SK-MEL-5 (cell line): ENCODE measurements at regions not wholly inside any gene's neighbourhood (a gene's known extent, or its start where the extent isn't known, plus 50 kb on each side); places are given as distances from the start of the nearest gene placed in this dataset.

Experiments
- DNase-seq: peaks from one replicate; pipeline ENCODE4 v3.0.0-alpha.2; 2016; ENCODE audit warnings: low read depth, low spot score
- in situ Hi-C: cut with HindIII; loops from 2 replicates; pipeline ENCODE4 v1.10.0; 2016; ENCODE audit warnings: low sequenced_read_pairs, high pct_unique_total_duplicates, low pct_unique_long_range_greater_than_20kb

- in situ Hi-C loops, result no loop called here
- DNase-seq, result no peak
Observed at GRCh38 chr20:21601799-21602198, 87.9 kb upstream of the NKX2-2 start.

GRCh38 chr20:21586682-21587081 lies 72.8 kb upstream of the NKX2-2 start:
- in situ Hi-C loops, result no loop called here
- DNase-seq, result no peak

DNA sequence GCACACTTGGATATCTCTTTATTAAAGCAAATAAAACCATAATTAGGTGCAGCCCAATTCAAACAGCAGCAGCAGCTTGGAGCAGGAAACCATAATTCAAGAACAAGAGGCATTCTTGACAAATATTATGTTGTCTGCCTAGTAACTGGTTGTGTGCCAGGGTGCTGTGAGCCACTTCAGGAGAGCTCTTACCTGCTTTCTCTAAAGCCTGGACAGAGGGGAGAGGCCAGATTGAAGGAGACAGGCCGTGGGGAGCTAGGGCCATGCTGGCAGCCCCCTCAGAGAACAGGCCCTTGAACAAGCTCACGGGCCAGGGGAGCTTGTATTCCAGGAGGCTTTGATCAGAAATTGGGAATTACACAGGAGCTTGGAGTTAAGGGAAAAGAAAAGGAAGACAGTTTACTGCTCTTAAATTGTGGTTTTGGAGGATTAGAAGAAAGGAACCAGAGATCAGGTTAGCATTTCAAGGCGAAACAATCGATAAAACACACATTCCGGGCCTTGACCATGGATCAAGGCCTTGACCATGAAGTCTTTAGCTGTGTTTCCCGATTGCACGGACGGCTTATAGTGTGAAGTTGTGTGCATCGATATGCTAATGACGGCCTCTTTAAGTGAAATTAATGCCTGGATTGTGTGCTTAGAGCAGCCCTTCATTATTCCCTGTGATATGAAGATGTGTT lies 69.8 kb upstream of the NKX2-2 start:
- DNase-seq, result no peak
- in situ Hi-C loops, result no loop called here

DNA sequence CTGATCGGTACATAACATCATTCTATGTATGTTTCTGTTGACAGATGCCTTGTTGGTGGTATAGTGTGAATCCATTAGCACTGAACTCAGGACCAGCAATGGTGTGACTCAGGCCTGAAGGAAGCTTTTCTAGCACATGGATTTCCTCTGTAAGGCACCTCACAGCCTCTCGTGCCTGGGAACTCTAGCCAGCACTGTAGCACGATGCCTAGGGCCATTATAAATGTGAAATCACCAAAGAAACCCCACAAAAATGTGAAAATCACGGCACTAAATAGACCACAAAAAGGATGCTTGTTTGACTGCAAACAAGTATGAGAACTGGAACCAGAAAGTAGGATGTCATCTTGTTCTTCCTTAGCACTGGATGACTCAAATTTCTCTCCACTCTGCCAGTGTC lies 63.7 kb upstream of the NKX2-2 start:
- DNase-seq, result peak; percentile 29
- in situ Hi-C loops, result loop anchor here (5.0 kb wide), 1 partner anchor 35 kb away; no protein-coding TSS in a partner anchor

- in situ Hi-C loops, result loop anchor here (5.0 kb wide), 1 partner anchor 34 kb away; no protein-coding TSS in a partner anchor
- no peak for DNase-seq
Observed at GRCh38 chr20:21575981-21576740, 62.3 kb upstream of the NKX2-2 start.

GRCh38 chr20:21575167-21575566 lies 61.3 kb upstream of the NKX2-2 start:
- in situ Hi-C loops, result loop anchor here (5.0 kb wide), 1 partner anchor 33 kb away; no protein-coding TSS in a partner anchor
- no peak for DNase-seq

- in situ Hi-C loops, result no loop called here
- DNase-seq, result no peak
Observed at GRCh38 chr20:21574443-21574842, 60.6 kb upstream of the NKX2-2 start.

DNA sequence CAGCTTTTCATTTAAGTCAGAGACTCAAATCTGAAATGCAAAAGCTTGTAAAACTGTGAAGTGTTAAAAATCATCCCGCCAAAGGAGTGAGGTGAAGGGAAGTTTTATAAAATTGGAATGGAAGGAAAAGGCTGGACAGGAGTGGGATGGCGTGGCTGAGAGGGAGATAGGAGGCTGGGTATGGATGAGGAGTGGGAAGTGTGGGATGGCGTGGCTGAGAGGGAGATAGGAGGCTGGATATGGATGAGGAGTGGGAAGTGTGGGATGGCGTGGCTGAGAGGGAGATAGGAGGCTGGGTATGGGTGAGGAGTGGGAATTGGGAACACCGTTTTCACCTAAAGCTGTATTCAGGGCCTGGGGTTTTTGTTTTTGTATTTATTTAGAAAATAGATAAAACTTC lies 59.4 kb upstream of the NKX2-2 start:
- DNase-seq, result no peak
- in situ Hi-C loops, result no loop called here

GRCh38 chr20:21571841-21572690 lies 58.2 kb upstream of the NKX2-2 start:
- in situ Hi-C loops, result no loop called here
- peak; percentile 44 for DNase-seq

- in situ Hi-C loops, result no loop called here
Observed at GRCh38 chr20:21570285-21570992, 56.6 kb upstream of the NKX2-2 start.

GRCh38 chr20:21569586-21569985 lies 55.7 kb upstream of the NKX2-2 start:
- in situ Hi-C loops, result no loop called here
- no peak for DNase-seq

More at GRCh38 chr20:21570285-21570992, 56.6 kb upstream of the NKX2-2 start:
- no peak for DNase-seq

DNA sequence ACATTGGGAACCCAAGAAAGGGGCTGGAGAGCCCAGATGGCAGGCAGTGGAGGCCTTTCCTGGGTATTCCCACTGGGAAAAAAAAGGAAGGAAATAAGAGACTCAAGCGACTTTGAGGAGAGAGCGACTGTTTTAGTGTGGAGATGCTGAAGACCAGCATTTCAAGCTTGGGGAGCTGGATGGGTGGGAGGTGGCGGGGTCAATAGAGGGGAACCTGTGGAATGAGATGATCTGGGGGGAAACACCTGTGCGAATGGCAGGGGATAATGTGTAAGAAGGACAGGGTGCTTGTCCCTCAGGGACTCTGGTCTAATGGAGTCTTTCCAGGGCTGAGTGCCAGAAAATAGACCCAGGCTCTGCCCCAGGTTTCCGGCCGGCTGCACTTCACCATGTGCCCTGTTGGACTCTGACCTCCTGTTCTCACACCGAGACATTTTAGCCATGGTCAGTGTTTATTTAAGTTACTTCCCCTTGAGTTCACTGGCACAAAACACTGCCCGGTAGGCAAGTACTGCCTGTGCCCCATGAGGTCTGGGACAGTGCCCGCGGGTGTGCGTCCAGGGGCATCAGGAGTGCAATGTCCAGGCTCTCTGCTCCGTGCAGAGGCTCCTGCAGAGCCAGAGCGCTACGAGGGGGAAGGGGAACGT lies 50.4 kb upstream of the NKX2-2 start:
- in situ Hi-C loops, result no loop called here
- DNase-seq, result no peak
